DOHH2 (cell line): ENCODE measurements at regions not wholly inside any gene's neighbourhood (a gene's known extent, or its start where the extent isn't known, plus 50 kb on each side); places are given as distances from the start of the nearest gene placed in this dataset.

ENCODE experiments used
- EZH2phosphoT487 ChIP-seq: fragments of 200-600 bp; sonication (generic); IDR thresholded peaks from 2 replicates; pipeline ENCODE4 v1.6.1; 2017; ENCODE audit warnings: borderline replicate concordance, mild to moderate bottlenecking, antibody characterized with exemption, low read length, moderate library complexity, mixed read lengths
- TF ChIP-seq, protein P1 (sequence below): fragments of 200-600 bp; sonication (generic); IDR thresholded peaks from one replicate; pipeline ENCODE4 v1.5.1; 2014; ENCODE audit warnings: antibody characterized with exemption, mild to moderate bottlenecking, low read depth, low read length; ENCODE audit not compliant: poor library complexity, severe bottlenecking

DNA sequence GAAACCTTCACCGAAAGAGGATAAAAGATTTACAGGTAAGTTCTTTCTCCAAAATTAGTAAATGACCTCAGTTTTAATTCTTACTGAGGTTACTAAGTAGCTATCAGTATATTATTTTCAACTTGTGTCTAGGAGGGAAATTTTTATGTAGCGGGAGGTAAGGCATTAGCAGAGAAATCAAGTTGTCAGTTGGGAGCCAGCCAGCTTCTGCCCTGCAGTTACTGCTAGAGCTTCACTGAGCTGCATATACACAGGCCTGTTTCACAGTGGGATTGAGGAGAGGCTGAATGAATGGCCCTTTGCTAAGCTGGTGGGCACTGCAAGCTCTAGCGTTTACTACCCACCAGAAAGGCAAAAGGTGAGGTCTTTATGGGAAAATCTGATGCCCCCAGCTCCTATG lies 105.7 kb downstream of the ACAA2 start:
- TF ChIP-seq, protein P1, sequence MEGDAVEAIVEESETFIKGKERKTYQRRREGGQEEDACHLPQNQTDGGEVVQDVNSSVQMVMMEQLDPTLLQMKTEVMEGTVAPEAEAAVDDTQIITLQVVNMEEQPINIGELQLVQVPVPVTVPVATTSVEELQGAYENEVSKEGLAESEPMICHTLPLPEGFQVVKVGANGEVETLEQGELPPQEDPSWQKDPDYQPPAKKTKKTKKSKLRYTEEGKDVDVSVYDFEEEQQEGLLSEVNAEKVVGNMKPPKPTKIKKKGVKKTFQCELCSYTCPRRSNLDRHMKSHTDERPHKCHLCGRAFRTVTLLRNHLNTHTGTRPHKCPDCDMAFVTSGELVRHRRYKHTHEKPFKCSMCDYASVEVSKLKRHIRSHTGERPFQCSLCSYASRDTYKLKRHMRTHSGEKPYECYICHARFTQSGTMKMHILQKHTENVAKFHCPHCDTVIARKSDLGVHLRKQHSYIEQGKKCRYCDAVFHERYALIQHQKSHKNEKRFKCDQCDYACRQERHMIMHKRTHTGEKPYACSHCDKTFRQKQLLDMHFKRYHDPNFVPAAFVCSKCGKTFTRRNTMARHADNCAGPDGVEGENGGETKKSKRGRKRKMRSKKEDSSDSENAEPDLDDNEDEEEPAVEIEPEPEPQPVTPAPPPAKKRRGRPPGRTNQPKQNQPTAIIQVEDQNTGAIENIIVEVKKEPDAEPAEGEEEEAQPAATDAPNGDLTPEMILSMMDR = no peak
- no peak for TF ChIP-seq EZH2phosphoT487
